Endodermal cell (in vitro differentiated cells): ENCODE measurements at regions not wholly inside any gene's neighbourhood (a gene's known extent, or its start where the extent isn't known, plus 50 kb on each side); places are given as distances from the start of the nearest gene placed in this dataset.

Source experiments
- DNase-seq: peaks from one replicate; pipeline ENCODE4 v3.0.0-alpha.2; 2017
- H3K27ac ChIP-seq: 2 replicates; pipeline ENCODE4 v1.5.1; 2013; ENCODE audit warnings: mild to moderate bottlenecking, low read depth, low read length, moderate library complexity
- H3K27me3 ChIP-seq: 2 replicates; pipeline ENCODE4 v1.6.1; 2013; ENCODE audit warnings: mild to moderate bottlenecking, low read length, moderate library complexity; ENCODE audit not compliant: insufficient read depth, control insufficient read depth, poor library complexity, severe bottlenecking
- H3K36me3 ChIP-seq: 2 replicates; pipeline ENCODE4 v1.7.0; 2013; ENCODE audit warnings: mild to moderate bottlenecking, low read length, moderate library complexity; ENCODE audit not compliant: control insufficient read depth, insufficient read depth
- H3K4me1 ChIP-seq: one replicate; pipeline ENCODE4 v1.7.0; 2013; ENCODE audit warnings: low read length; ENCODE audit not compliant: control insufficient read depth, insufficient read depth
- H3K4me3 ChIP-seq: 2 replicates; pipeline ENCODE4 v1.5.1; 2013; ENCODE audit warnings: mild to moderate bottlenecking, low read length, moderate library complexity
- H3K9ac ChIP-seq: 2 replicates; pipeline ENCODE4 v1.6.1; 2013; ENCODE audit warnings: mild to moderate bottlenecking, low read length, moderate library complexity; ENCODE audit not compliant: poor library complexity, severe bottlenecking; ENCODE audit errors: extremely low read depth
- H3K9me3 ChIP-seq: 2 replicates; pipeline ENCODE4 v1.6.1; 2013; ENCODE audit warnings: mild to moderate bottlenecking, low read length, moderate library complexity; ENCODE audit not compliant: control insufficient read depth
- H3K27ac Mint-ChIP-seq: 2 replicates; pipeline ENCODE4 v1.8.0; 2020; ENCODE audit warnings: mixed read lengths
- H3K27me3 Mint-ChIP-seq: 2 replicates; pipeline ENCODE4 v1.8.0; 2021; ENCODE audit warnings: mild to moderate bottlenecking, mixed read lengths; ENCODE audit not compliant: insufficient read depth
- H3K36me3 Mint-ChIP-seq: 2 replicates; pipeline ENCODE4 v1.8.0; 2020; ENCODE audit warnings: low read depth, mixed read lengths
- H3K4me1 Mint-ChIP-seq: 2 replicates; pipeline ENCODE4 v1.8.0; 2020; ENCODE audit warnings: mixed read lengths
- H3K4me3 Mint-ChIP-seq: 2 replicates; pipeline ENCODE4 v1.8.0; 2020; ENCODE audit warnings: mild to moderate bottlenecking, moderate library complexity, mixed read lengths
- H3K9me3 Mint-ChIP-seq: 2 replicates; pipeline ENCODE4 v1.8.0; 2020; ENCODE audit warnings: mild to moderate bottlenecking, mixed read lengths
- WGBS, 2 experiments: methylation state at CpG; one replicate each; pipeline versions ENCODE4 v1.1.5 to v1.1.7; 2013; ENCODE audit warnings: missing lambda C conversion rate in 2 of 2, mixed read lengths in 1 of 2; ENCODE audit not compliant: insufficient coverage in 1 of 2, insufficient read length in 1 of 2; 5-methylcytosine and 5-hydroxymethylcytosine counted together
- TF ChIP-seq, protein P1 (sequence below): fragments of 200-600 bp; sonication (generic); conservative IDR thresholded peaks from 2 replicates; pipeline ENCODE4 v1.5.0; 2021; ENCODE audit warnings: antibody characterized with exemption, mild to moderate bottlenecking

DNA sequence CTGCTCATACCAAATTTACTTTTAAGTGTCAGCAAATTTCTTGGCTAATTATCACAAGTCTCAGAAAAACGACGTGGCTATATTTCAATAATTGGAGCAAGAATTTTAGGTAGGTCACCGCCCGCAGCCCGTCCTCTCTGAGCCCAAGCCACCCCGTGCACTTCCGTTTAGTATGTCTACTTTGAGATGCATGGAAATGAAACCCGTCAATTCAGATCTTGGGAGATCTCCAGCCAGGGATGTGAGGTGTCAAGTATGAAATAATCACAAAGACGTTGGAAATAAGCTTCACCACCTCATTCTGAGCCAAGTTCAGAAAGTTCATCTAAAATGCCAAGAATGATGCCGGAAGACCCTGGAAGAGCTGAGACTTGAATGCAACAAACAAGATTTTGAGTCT lies 132.6 kb upstream of the IRF2BP2 start:
- H3K9me3 ChIP-seq = no peaks in the 10 kb centered on the region
- no peaks in the 10 kb centered on the region for H3K36me3 ChIP-seq
- H3K4me3 ChIP-seq = no peak overlapping the region
- no peak overlapping the region for H3K27ac ChIP-seq
- Mint-ChIP-seq H3K27ac (no peak overlapping the region), H3K36me3 (no peaks in the 10 kb centered on the region), H3K4me3 (no peak overlapping the region), H3K27me3 (no peaks in the 10 kb centered on the region), H3K4me1 (peaks cover 33% of the 10 kb centered on the region), H3K9me3 (no peaks in the 10 kb centered on the region)
- TF ChIP-seq, protein P1, sequence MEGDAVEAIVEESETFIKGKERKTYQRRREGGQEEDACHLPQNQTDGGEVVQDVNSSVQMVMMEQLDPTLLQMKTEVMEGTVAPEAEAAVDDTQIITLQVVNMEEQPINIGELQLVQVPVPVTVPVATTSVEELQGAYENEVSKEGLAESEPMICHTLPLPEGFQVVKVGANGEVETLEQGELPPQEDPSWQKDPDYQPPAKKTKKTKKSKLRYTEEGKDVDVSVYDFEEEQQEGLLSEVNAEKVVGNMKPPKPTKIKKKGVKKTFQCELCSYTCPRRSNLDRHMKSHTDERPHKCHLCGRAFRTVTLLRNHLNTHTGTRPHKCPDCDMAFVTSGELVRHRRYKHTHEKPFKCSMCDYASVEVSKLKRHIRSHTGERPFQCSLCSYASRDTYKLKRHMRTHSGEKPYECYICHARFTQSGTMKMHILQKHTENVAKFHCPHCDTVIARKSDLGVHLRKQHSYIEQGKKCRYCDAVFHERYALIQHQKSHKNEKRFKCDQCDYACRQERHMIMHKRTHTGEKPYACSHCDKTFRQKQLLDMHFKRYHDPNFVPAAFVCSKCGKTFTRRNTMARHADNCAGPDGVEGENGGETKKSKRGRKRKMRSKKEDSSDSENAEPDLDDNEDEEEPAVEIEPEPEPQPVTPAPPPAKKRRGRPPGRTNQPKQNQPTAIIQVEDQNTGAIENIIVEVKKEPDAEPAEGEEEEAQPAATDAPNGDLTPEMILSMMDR = no peak
- H3K9ac ChIP-seq = no peak overlapping the region
- DNase-seq = no peak
- WGBS, 2 experiments = 81 to 84% methylated on average over 9 to 10 of the region's 10 CpGs
- peaks cover 14% of the 10 kb centered on the region for H3K4me1 ChIP-seq
- H3K27me3 ChIP-seq = no peaks in the 10 kb centered on the region

DNA sequence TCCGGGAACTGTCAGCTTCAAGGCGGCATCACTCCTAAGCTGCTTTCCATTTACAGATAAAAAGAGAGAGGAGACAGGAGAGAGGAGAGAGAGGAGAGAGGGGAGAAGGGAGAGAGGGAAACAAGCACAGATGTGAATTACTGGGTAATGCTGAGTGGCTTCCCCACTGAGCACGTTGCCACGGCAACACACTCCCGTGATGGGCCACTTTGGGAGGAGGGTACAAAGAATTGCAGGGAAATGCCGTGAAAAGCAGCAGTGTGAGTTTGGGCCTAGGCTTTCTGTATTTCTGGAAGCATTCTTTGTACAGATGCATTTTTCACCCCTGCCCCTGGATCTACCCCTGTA lies 128.0 kb upstream of the IRF2BP2 start:
- no peak overlapping the region for H3K4me3 Mint-ChIP-seq
- no peak overlapping the region for H3K4me3 ChIP-seq
- H3K4me1 ChIP-seq = no peaks in the 10 kb centered on the region
- DNase-seq = peak; percentile 79
- H3K27me3 Mint-ChIP-seq = peaks cover 4% of the 10 kb centered on the region
- WGBS, 2 experiments = 43 to 70% methylated on average over 4 to 6 of the region's 6 CpGs
- peaks cover 6% of the 10 kb centered on the region for H3K4me1 Mint-ChIP-seq
- no peaks in the 10 kb centered on the region for H3K9me3 ChIP-seq
- H3K9me3 Mint-ChIP-seq = no peaks in the 10 kb centered on the region
- H3K36me3 ChIP-seq = no peaks in the 10 kb centered on the region
- TF ChIP-seq, protein P1 = no peak
- peak overlapping the region; percentile 81 for H3K27ac ChIP-seq
- no peak overlapping the region for H3K27ac Mint-ChIP-seq
- H3K9ac ChIP-seq = no peak overlapping the region
- H3K36me3 Mint-ChIP-seq = no peaks in the 10 kb centered on the region
- H3K27me3 ChIP-seq = no peaks in the 10 kb centered on the region

DNA sequence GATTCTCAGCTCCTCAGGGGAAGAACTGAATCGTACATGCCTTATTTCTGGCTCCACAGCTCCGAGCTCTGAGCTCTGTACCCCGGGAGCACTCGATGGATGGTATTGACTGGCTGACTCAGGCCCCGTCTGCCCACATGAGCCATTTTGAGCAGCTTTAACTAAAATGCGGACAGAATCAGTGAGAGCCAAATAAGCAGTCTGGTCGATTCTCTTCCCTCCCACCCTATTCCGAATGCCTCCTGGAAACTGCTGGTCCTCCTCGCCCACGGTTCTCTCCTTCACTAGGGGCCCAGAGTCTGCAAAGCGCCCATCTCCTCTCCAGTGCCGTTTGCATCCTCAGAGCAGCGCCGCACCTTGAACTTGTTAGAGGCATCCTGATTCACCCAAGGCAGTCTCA lies 125.9 kb upstream of the IRF2BP2 start:
- no peak overlapping the region for H3K27ac ChIP-seq
- no peak overlapping the region for H3K9ac ChIP-seq
- DNase-seq = no peak
- no peaks in the 10 kb centered on the region for H3K27me3 ChIP-seq
- 90 to 93% methylated on average over 8 to 14 of the region's 14 CpGs for WGBS, 2 experiments
- no peak overlapping the region for H3K4me3 ChIP-seq
- no peaks in the 10 kb centered on the region for H3K36me3 Mint-ChIP-seq
- H3K4me1 ChIP-seq = no peaks in the 10 kb centered on the region
- H3K36me3 ChIP-seq = no peaks in the 10 kb centered on the region
- H3K4me1 Mint-ChIP-seq = peaks cover 8% of the 10 kb centered on the region
- peaks cover 4% of the 10 kb centered on the region for H3K27me3 Mint-ChIP-seq
- no peaks in the 10 kb centered on the region for H3K9me3 ChIP-seq
- H3K27ac Mint-ChIP-seq = no peak overlapping the region
- no peak overlapping the region for H3K4me3 Mint-ChIP-seq
- TF ChIP-seq, protein P1 = no peak
- no peaks in the 10 kb centered on the region for H3K9me3 Mint-ChIP-seq
